Naive thymus-derived CD8-positive, alpha-beta T cell (primary cell): ENCODE measurements at regions not wholly inside any gene's neighbourhood (a gene's known extent, or its start where the extent isn't known, plus 50 kb on each side); places are given as distances from the start of the nearest gene placed in this dataset.

ENCODE experiments used
- ATAC-seq, 2 donors: fragments of 150-1000 bp; cut with Tn5 transposase in 1 of 2; sonication (Bioruptor Pico), chemical (Tn5 transposase) in 1 of 2; 1 replicate in 1 of 2; 2 replicates in 1 of 2; pipeline ENCODE4 v1.10.0; 2021; ENCODE audit warnings: mild to moderate bottlenecking in 2 of 2, moderate library complexity in 2 of 2
- POLR2A ChIA-PET: fragments of 350-600 bp; sonication (Branson Sonifier 250); formaldehyde crosslinking; loops from one replicate; lab custom pipeline; 2021; ENCODE audit warnings: antibody characterized with exemption; lab: Charles Lee
- DNase-seq, 10 donors: peaks; one replicate each; pipeline versions ENCODE4 v3.0.0 to v3.0.0-alpha.2; 2020 to 2022
- H3K27ac Mint-ChIP-seq, 10 donors: one replicate each; pipeline ENCODE4 v1.8.0; 2020 to 2022; ENCODE audit warnings: mild to moderate bottlenecking in 10 of 10, mixed read lengths in 10 of 10, moderate library complexity in 4 of 10, inconsistent platforms in 1 of 10
- H3K27me3 Mint-ChIP-seq, 5 donors: one replicate each; pipeline ENCODE4 v1.8.0; 2021 to 2022; ENCODE audit warnings: mixed read lengths in 5 of 5
- H3K36me3 Mint-ChIP-seq, 3 donors: one replicate each; pipeline ENCODE4 v1.8.0; 2020 to 2022; ENCODE audit warnings: mixed read lengths in 3 of 3, mild to moderate bottlenecking in 2 of 3, inconsistent platforms in 1 of 3
- H3K4me1 Mint-ChIP-seq, 4 donors: one replicate each; pipeline ENCODE4 v1.8.0; 2021 to 2022; ENCODE audit warnings: mixed read lengths in 4 of 4
- H3K4me3 Mint-ChIP-seq, 10 donors: one replicate each; pipeline ENCODE4 v1.8.0; 2020 to 2022; ENCODE audit warnings: mild to moderate bottlenecking in 10 of 10, mixed read lengths in 10 of 10, moderate library complexity in 6 of 10, inconsistent platforms in 1 of 10
- H3K9me3 Mint-ChIP-seq, 9 donors: one replicate each; pipeline ENCODE4 v1.8.0; 2020 to 2022; ENCODE audit warnings: mixed read lengths in 9 of 9, mild to moderate bottlenecking in 3 of 9, inconsistent platforms in 1 of 9, moderate library complexity in 1 of 9

DNA sequence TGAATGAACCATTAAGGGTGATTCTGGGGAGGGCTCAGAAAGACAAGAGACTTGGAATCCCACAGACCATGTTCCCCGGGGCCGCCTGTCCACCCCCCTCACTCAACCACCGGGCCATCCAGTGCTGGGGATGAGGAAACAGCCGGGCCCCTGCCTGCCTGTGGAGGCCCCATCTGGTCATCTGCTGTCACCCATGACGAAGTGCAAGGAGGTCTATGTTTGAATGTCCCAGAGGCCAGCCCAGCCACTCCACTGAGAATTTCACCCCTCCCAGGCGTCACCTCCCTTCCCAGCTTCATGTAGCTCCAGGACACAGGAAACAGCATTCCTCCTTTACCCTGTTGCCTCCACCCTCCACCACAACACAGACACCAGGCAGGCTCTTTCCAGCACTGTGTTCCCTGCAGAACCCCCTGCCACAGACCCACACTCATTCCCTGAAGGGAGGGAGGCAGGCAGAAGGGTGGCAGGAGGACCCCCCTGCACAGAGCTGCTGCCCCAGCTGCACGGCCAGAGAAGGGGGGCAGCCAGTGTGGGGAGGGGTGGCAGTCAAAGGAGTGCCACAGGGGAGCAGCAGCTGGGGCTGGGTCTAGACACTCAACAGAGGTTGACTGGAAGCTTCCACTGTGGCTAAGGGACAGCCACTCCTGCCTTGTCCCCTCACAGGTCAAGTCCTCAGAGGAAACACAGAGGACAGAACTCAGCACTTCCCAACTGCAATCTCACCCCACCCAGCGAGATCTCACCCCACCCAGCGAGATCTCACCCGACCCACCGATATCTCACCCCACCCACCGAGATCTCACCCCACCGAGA, 50.3 kb upstream of the PPP2R5C start:
- POLR2A ChIA-PET, result interaction anchor here (0.6 to 2.1 kb wide), 5 partner anchors 10 to 127 kb away, joined by 3 to 5 read pairs (median 3); no protein-coding TSS in a partner anchor
- no peaks in the 10 kb centered on the region for H3K9me3 Mint-ChIP-seq
- H3K4me1 Mint-ChIP-seq, result peaks cover 7 to 47% (median 29%) of the 10 kb centered on the region in 4 donors
- ATAC-seq (no peak), DNase-seq (peak in 1 of 10 donors; percentile 10)
- peak overlapping the region in 9 of 10 donors; percentile 25 to 89 (median 66) for H3K27ac Mint-ChIP-seq
- peak overlapping the region in 1 of 10 donors; percentile 7 for H3K4me3 Mint-ChIP-seq
- H3K36me3 Mint-ChIP-seq, result no peaks in the 10 kb centered on the region
- no peaks in the 10 kb centered on the region for H3K27me3 Mint-ChIP-seq
